GM20000 (cell line): ENCODE measurements at regions not wholly inside any gene's neighbourhood (a gene's known extent, or its start where the extent isn't known, plus 50 kb on each side); places are given as distances from the start of the nearest gene placed in this dataset.

ENCODE experiments used
- DNase-seq: peaks from one replicate; pipeline ENCODE4 v3.0.0; 2012; ENCODE audit warnings: low spot score
- CTCF ChIP-seq: IDR thresholded peaks from 2 replicates; pipeline ENCODE4 v1.5.1; 2012; ENCODE audit warnings: mild to moderate bottlenecking, control low read depth; ENCODE audit errors: extremely low read depth, missing control alignments

- TF ChIP-seq CTCF, result no peak
- no peak for DNase-seq
These were observed 51.9 kb upstream of the PABPC3 start for GRCh38 chr13:25044071-25044470.
